ENCODE measurements at regions not wholly inside any gene's neighbourhood (a gene's known extent, or its start where the extent isn't known, plus 50 kb on each side); places are given as distances from the start of the nearest gene placed in this dataset.

- no peaks in the 10 kb centered on the region for H3K4me1 ChIP-seq
- no peak overlapping the region for H3K27ac ChIP-seq
- H3K4me3 ChIP-seq = no peak overlapping the region
- no peaks in the 10 kb centered on the region for H3K9me3 ChIP-seq
- WGBS, 2 donors = 78 to 82% methylated on average over 6 of the region's 6 CpGs
- no peak for TF ChIP-seq POLR2A (IDR thresholded peaks at IDR 0.05)
- TF ChIP-seq, protein P1, sequence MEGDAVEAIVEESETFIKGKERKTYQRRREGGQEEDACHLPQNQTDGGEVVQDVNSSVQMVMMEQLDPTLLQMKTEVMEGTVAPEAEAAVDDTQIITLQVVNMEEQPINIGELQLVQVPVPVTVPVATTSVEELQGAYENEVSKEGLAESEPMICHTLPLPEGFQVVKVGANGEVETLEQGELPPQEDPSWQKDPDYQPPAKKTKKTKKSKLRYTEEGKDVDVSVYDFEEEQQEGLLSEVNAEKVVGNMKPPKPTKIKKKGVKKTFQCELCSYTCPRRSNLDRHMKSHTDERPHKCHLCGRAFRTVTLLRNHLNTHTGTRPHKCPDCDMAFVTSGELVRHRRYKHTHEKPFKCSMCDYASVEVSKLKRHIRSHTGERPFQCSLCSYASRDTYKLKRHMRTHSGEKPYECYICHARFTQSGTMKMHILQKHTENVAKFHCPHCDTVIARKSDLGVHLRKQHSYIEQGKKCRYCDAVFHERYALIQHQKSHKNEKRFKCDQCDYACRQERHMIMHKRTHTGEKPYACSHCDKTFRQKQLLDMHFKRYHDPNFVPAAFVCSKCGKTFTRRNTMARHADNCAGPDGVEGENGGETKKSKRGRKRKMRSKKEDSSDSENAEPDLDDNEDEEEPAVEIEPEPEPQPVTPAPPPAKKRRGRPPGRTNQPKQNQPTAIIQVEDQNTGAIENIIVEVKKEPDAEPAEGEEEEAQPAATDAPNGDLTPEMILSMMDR (IDR thresholded peaks at IDR 0.05) = no peak
- no peaks in the 10 kb centered on the region for H3K36me3 ChIP-seq (ENCODE audit: low read depth, missing control alignments)
- no peaks in the 10 kb centered on the region for H3K27me3 ChIP-seq
- DNase-seq = no peak
- intact Hi-C loops (cut with DNase I; ENCODE audit: low total_unique reads) = no loop called here
Measured at GRCh38 chr10:71068861-71069271, 143.5 kb upstream of the UNC5B start.

DNA sequence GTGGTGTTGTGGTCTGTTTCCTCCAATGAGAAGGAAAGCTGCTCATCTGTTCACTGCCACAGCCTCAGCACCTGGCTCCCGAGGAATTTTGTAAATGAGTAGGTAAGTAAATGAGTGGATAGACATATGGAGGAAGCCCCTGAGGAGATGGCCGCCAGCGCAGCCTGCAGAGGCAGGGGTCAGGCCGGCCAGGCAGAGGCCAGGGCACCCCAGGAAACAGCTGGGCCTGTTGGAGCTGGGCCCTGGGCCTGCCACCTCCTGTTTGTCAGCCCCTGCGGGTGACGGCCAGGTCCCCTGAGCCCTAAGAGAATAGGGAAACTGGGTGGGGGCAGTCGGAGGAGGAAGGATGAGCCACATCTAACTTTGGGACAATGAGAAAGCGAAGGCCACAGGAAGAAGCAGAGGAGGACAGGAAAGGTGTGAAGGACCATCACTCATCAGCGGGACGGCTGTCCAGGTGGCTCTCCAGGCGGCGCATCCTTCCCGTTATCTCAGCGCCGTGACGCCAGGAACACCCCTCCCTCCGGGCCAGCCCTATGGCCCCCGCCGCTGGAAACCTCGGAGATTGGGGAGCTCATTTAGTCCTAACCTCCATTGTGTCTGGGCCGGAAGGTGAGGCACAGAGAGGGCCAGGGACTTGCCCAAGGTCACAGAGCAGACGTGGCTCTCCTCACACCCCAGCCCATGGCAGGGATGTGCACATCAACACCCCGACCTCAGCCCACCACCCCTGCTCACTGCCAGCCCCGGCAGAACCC, 142.3 kb upstream of the UNC5B start:
- no peaks in the 10 kb centered on the region for H3K9me3 ChIP-seq
- TF ChIP-seq, protein P1 (IDR thresholded peaks at IDR 0.05) = no peak
- TF ChIP-seq POLR2A (IDR thresholded peaks at IDR 0.05) = no peak
- H3K27me3 ChIP-seq = no peaks in the 10 kb centered on the region
- no peaks in the 10 kb centered on the region for H3K4me1 ChIP-seq
- intact Hi-C loops (cut with DNase I; ENCODE audit: low total_unique reads) = no loop called here
- no peak overlapping the region for H3K27ac ChIP-seq
- H3K4me3 ChIP-seq = no peak overlapping the region
- DNase-seq = no peak
- H3K36me3 ChIP-seq (ENCODE audit: low read depth, missing control alignments) = no peaks in the 10 kb centered on the region
- WGBS, 2 donors = 88 to 89% methylated on average over 24 of the region's 24 CpGs

DNA sequence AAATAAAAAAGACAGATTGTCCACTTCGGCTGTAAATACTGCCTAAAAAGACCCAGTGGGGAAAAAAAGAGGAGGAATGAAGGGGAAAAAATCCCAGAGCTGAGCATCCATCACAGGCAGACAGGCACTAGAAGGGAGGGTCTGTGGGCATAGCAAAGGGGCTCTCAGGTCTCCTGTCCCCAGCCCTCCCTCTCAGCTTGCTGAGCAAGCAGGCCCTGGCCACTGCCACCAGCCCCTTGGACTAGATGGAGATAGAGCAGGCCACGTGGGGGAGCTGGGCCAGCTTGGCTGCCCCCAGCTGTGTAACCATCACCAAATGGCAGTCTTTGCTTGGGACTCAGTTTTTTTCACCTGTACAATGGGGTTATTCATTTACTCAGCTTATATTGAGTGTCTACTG, 141.6 kb upstream of the UNC5B start:
- 77 to 78% methylated on average over 2 of the region's 2 CpGs for WGBS, 2 donors
- Histone ChIP-seq H3K27me3 (no peaks in the 10 kb centered on the region), H3K4me3 (no peak overlapping the region), H3K4me1 (no peaks in the 10 kb centered on the region), H3K36me3 (ENCODE audit: low read depth, missing control alignments) (no peaks in the 10 kb centered on the region), H3K27ac (no peak overlapping the region), H3K9me3 (no peaks in the 10 kb centered on the region)
- DNase-seq = no peak
- intact Hi-C loops (cut with DNase I; ENCODE audit: low total_unique reads) = no loop called here
- no peak for TF ChIP-seq POLR2A (IDR thresholded peaks at IDR 0.05)
- TF ChIP-seq, protein P1 (IDR thresholded peaks at IDR 0.05) = no peak

DNA sequence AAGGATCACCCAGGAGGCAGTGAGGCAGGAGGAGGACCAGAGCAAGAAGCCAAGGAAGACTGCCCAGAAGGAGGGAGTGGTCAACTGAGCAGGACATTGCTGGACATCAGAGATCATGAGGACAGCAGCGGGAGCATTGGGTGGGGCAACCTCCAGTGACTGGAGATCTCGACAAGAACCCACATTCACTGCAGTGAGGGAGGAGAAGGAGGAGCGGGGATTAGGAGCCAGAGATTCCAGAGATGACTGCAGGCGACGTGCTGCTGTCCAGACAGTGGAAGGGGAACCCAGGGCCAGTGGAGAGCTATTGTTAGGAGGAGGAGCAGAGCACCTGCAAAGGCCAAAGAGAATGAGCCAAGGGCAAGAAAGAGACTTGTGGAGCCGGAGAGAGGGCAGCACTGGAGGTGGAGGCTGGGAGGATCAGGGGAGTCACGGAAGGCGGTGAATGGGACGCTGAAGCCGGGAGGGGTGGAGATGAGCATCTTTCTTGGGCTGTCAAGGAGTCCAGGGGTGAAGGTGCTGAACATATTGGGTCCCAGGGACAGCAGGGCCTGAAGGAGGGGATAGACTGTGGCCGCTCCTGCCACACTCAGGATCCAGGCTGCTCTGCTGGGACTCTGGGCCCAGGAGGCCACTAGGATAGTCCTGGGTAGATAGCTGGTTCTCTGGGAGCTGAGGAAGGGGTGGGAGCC, 140.1 kb upstream of the UNC5B start:
- H3K9me3 ChIP-seq = no peaks in the 10 kb centered on the region
- DNase-seq = no peak
- no peaks in the 10 kb centered on the region for H3K4me1 ChIP-seq
- H3K36me3 ChIP-seq (ENCODE audit: low read depth, missing control alignments) = no peaks in the 10 kb centered on the region
- H3K27me3 ChIP-seq = no peaks in the 10 kb centered on the region
- no peak overlapping the region for H3K27ac ChIP-seq
- H3K4me3 ChIP-seq = no peak overlapping the region
- intact Hi-C loops (cut with DNase I; ENCODE audit: low total_unique reads) = no loop called here
- WGBS, 2 donors = 89 to 92% methylated on average over 11 of the region's 11 CpGs
- TF ChIP-seq, protein P1 (IDR thresholded peaks at IDR 0.05) = no peak

Measured in testis (tissue), 2 donors.